ENCODE measurements at regions not wholly inside any gene's neighbourhood (a gene's known extent, or its start where the extent isn't known, plus 50 kb on each side); places are given as distances from the start of the nearest gene placed in this dataset.
"Not testable (repeated sequence)": the region's sequence is repeated elsewhere in the genome, so short reads cannot be mapped to it uniquely, and the experiment has no call there.

DNA sequence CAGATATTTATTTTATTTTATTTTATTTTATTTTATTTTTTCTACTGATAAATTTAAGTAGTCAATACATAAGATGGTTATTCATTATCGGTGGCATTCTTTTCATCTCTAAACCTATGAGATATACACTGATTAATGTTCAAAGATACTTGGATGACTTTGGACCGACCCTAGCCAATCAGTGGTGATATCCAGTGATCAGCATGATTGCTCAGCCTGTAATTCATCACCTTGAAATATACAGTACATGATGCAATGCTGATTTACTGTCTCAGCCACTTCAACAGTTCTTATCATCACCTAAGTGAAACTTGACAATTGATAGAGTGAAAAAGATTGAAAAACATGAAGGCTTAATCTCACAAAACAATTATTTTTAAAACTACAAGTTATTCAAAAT, 1651.0 kb downstream of the REEP3 start:
- 0 out of 2 replicates have a peak, but pooled peaks cover 4% of the 10 kb centered on the region for H3K4me1 ChIP-seq (ENCODE audit: control insufficient read depth, insufficient read depth, low read length)
- H3K27ac ChIP-seq (ENCODE audit: low read depth, low read length) = no peak overlapping the region
- H3K27me3 ChIP-seq (ENCODE audit: control insufficient read depth, insufficient read depth, low read length) = no peaks in the 10 kb centered on the region
- H3K9me3 ChIP-seq (ENCODE audit: control insufficient read depth, insufficient read depth, low read length) = no peaks in the 10 kb centered on the region
- no peak overlapping the region for H3K9ac ChIP-seq (ENCODE audit: low read depth, low read length)
- H3K4me3 ChIP-seq (ENCODE audit: low read depth, low read length) = no peak overlapping the region
- no peaks in the 10 kb centered on the region for H3K36me3 ChIP-seq (ENCODE audit: control insufficient read depth, insufficient read depth, low read length)

- Histone ChIP-seq H3K9me3 (ENCODE audit: control insufficient read depth, insufficient read depth, low read length) (no peaks in the 10 kb centered on the region), H3K4me3 (ENCODE audit: low read depth, low read length) (no peak overlapping the region), H3K27me3 (ENCODE audit: control insufficient read depth, insufficient read depth, low read length) (no peaks in the 10 kb centered on the region), H3K4me1 (ENCODE audit: control insufficient read depth, insufficient read depth, low read length) (no peaks in the 10 kb centered on the region), H3K9ac (ENCODE audit: low read depth, low read length) (no peak overlapping the region), H3K36me3 (ENCODE audit: control insufficient read depth, insufficient read depth, low read length) (no peaks in the 10 kb centered on the region), H3K27ac (ENCODE audit: low read depth, low read length) (no peak overlapping the region)
Observed at GRCh38 chr10:65176994-65177393, 1655.8 kb downstream of the REEP3 start.

GRCh38 chr10:65183236-65183635, 1662.0 kb downstream of the REEP3 start:
- Histone ChIP-seq H3K36me3 (ENCODE audit: control insufficient read depth, insufficient read depth, low read length) (no peaks in the 10 kb centered on the region), H3K27me3 (ENCODE audit: control insufficient read depth, insufficient read depth, low read length) (no peaks in the 10 kb centered on the region), H3K9me3 (ENCODE audit: control insufficient read depth, insufficient read depth, low read length) (no peaks in the 10 kb centered on the region), H3K4me1 (ENCODE audit: control insufficient read depth, insufficient read depth, low read length) (no peaks in the 10 kb centered on the region), H3K27ac (ENCODE audit: low read depth, low read length) (no peak overlapping the region), H3K9ac (ENCODE audit: low read depth, low read length) (no peak overlapping the region), H3K4me3 (ENCODE audit: low read depth, low read length) (no peak overlapping the region)

DNA sequence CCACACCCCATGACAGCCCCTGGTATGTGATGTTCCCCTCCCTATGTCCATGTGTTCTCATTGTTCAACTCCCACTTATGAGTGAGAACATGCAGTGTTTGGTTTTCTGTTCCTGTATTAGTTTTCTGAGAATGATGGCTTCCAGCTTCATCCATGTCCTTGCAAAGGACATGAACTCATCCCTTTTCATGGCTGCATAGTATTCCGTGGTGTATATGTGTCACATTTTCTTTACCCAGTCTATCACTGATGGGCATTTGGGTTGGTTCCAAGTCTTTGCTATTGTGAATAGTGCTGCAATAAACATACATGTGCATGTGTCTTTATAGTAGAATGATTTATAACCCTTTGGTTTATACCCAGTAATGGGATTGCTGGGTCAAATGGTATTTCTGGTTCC, 1665.5 kb downstream of the REEP3 start:
- H3K4me1 ChIP-seq (ENCODE audit: control insufficient read depth, insufficient read depth, low read length); H3K4me3 ChIP-seq (ENCODE audit: low read depth, low read length); H3K9me3 ChIP-seq (ENCODE audit: control insufficient read depth, insufficient read depth, low read length); H3K27me3 ChIP-seq (ENCODE audit: control insufficient read depth, insufficient read depth, low read length); H3K36me3 ChIP-seq (ENCODE audit: control insufficient read depth, insufficient read depth, low read length); H3K27ac ChIP-seq (ENCODE audit: low read depth, low read length); H3K9ac ChIP-seq (ENCODE audit: low read depth, low read length): not testable (repeated sequence)

DNA sequence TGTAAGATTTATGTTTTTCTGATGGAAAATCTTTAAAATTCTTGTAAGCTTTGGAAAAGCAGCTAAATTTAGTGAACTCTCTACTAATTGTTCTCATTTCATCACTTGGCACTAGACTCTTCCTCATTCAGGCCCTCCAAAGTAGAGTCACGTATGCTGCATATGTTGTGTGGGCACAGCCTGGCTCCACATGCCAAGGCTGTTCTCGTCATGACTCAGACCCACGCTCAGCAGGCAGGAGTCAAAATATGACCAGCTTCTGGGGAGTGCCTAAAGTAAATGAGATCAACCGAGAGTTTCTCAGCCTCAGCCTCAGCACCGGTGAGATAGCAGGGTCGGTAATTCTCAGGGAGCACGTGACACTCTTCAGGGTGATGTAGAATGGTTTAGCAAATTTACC, 1672.9 kb downstream of the REEP3 start:
- no peaks in the 10 kb centered on the region for H3K36me3 ChIP-seq (ENCODE audit: control insufficient read depth, insufficient read depth, low read length)
- H3K9ac ChIP-seq (ENCODE audit: low read depth, low read length) = no peak overlapping the region
- H3K27ac ChIP-seq (ENCODE audit: low read depth, low read length) = no peak overlapping the region
- no peaks in the 10 kb centered on the region for H3K4me1 ChIP-seq (ENCODE audit: control insufficient read depth, insufficient read depth, low read length)
- H3K9me3 ChIP-seq (ENCODE audit: control insufficient read depth, insufficient read depth, low read length) = no peaks in the 10 kb centered on the region
- no peaks in the 10 kb centered on the region for H3K27me3 ChIP-seq (ENCODE audit: control insufficient read depth, insufficient read depth, low read length)
- H3K4me3 ChIP-seq (ENCODE audit: low read depth, low read length) = no peak overlapping the region

GRCh38 chr10:65194555-65194954, 1673.4 kb downstream of the REEP3 start:
- Histone ChIP-seq H3K27me3 (ENCODE audit: control insufficient read depth, insufficient read depth, low read length) (no peaks in the 10 kb centered on the region), H3K4me3 (ENCODE audit: low read depth, low read length) (no peak overlapping the region), H3K36me3 (ENCODE audit: control insufficient read depth, insufficient read depth, low read length) (no peaks in the 10 kb centered on the region), H3K4me1 (ENCODE audit: control insufficient read depth, insufficient read depth, low read length) (no peaks in the 10 kb centered on the region), H3K9me3 (ENCODE audit: control insufficient read depth, insufficient read depth, low read length) (no peaks in the 10 kb centered on the region), H3K9ac (ENCODE audit: low read depth, low read length) (no peak overlapping the region), H3K27ac (ENCODE audit: low read depth, low read length) (no peak overlapping the region)

- no peaks in the 10 kb centered on the region for H3K9me3 ChIP-seq (ENCODE audit: control insufficient read depth, insufficient read depth, low read length)
- H3K27me3 ChIP-seq (ENCODE audit: control insufficient read depth, insufficient read depth, low read length) = no peaks in the 10 kb centered on the region
- no peak overlapping the region for H3K4me3 ChIP-seq (ENCODE audit: low read depth, low read length)
- H3K4me1 ChIP-seq (ENCODE audit: control insufficient read depth, insufficient read depth, low read length) = no peaks in the 10 kb centered on the region
- no peak overlapping the region for H3K9ac ChIP-seq (ENCODE audit: low read depth, low read length)
- no peak overlapping the region for H3K27ac ChIP-seq (ENCODE audit: low read depth, low read length)
- no peaks in the 10 kb centered on the region for H3K36me3 ChIP-seq (ENCODE audit: control insufficient read depth, insufficient read depth, low read length)
Observed at GRCh38 chr10:65196111-65196510, 1674.9 kb downstream of the REEP3 start.

DNA sequence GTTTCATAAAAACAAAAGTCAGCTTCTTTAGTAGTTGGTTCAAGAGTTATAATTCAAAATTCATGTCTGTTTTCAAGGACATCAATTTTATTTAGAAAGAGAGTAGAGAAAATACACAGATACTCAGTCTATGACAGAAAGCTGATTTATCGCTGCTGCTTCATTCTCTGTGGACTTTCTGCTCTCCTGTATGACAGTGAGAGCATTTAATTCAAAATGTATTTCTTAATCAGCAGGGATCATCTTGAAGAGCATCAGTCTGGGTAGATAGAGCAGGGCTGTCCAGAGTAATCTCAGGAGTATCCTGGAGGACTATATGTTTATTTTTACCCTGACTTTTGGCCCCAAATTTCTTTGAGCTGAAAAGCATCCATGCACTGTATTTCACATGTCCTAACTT, 1676.7 kb downstream of the REEP3 start:
- H3K27ac ChIP-seq (ENCODE audit: low read depth, low read length) = no peak overlapping the region

DNA sequence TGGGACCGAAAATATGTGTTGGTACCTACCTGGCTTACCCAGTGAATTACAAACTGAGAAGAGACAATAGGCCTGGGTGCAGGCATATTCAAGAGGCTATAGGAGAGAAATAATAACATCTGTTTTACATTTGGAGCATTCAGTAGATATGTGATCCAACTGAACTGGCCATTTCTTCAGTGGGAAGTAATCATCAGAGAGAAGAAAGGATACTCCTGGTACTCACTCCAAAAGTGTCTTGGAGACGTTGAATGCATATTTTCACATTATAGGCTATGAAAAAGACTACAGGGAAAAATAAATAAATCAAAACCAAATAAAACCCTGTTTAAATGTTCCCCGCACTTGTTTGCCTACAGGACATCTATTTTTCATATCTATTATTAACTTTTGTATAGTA, 1680.3 kb downstream of the REEP3 start:
- Histone ChIP-seq H3K9me3 (ENCODE audit: control insufficient read depth, insufficient read depth, low read length) (no peaks in the 10 kb centered on the region), H3K9ac (ENCODE audit: low read depth, low read length) (no peak overlapping the region), H3K4me1 (ENCODE audit: control insufficient read depth, insufficient read depth, low read length) (no peaks in the 10 kb centered on the region), H3K27ac (ENCODE audit: low read depth, low read length) (no peak overlapping the region), H3K27me3 (ENCODE audit: control insufficient read depth, insufficient read depth, low read length) (no peaks in the 10 kb centered on the region), H3K36me3 (ENCODE audit: control insufficient read depth, insufficient read depth, low read length) (no peaks in the 10 kb centered on the region), H3K4me3 (ENCODE audit: low read depth, low read length) (no peak overlapping the region)

More for the DNA sequence above, 1676.7 kb downstream of the REEP3 start:
- H3K4me1 ChIP-seq (ENCODE audit: control insufficient read depth, insufficient read depth, low read length) = no peaks in the 10 kb centered on the region
- no peaks in the 10 kb centered on the region for H3K27me3 ChIP-seq (ENCODE audit: control insufficient read depth, insufficient read depth, low read length)
- no peak overlapping the region for H3K4me3 ChIP-seq (ENCODE audit: low read depth, low read length)
- H3K9me3 ChIP-seq (ENCODE audit: control insufficient read depth, insufficient read depth, low read length) = no peaks in the 10 kb centered on the region
- no peak overlapping the region for H3K9ac ChIP-seq (ENCODE audit: low read depth, low read length)
- H3K36me3 ChIP-seq (ENCODE audit: control insufficient read depth, insufficient read depth, low read length) = no peaks in the 10 kb centered on the region

DNA sequence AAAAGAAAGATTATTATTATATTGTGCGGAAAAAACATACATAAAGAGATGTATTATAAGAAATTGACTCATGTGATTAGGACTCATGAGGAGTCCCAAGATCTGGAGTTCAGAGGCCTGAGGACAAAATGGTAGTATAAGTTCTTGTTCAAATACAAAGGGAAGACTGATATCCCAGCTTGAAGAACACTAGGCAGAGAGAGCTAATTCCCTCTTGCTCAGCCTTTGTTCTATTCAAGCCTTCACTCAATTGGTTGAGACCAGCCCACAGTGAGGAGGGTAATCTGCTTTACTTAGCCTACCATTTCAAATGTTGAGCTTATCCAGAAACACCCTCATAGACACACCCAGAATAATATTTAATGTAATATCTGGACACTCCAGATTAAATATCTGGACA, 1683.8 kb downstream of the REEP3 start:
- Histone ChIP-seq H3K27me3 (ENCODE audit: control insufficient read depth, insufficient read depth, low read length) (no peaks in the 10 kb centered on the region), H3K27ac (ENCODE audit: low read depth, low read length) (no peak overlapping the region), H3K36me3 (ENCODE audit: control insufficient read depth, insufficient read depth, low read length) (no peaks in the 10 kb centered on the region), H3K9me3 (ENCODE audit: control insufficient read depth, insufficient read depth, low read length) (no peaks in the 10 kb centered on the region), H3K4me1 (ENCODE audit: control insufficient read depth, insufficient read depth, low read length) (peaks cover 5% of the 10 kb centered on the region; the same call in 1 of the 2 replicates), H3K4me3 (ENCODE audit: low read depth, low read length) (no peak overlapping the region), H3K9ac (ENCODE audit: low read depth, low read length) (no peak overlapping the region)

- no peak overlapping the region for H3K4me3 ChIP-seq (ENCODE audit: low read depth, low read length)
- H3K4me1 ChIP-seq (ENCODE audit: control insufficient read depth, insufficient read depth, low read length) = peaks cover 3% of the 10 kb centered on the region; the same call in 1 of the 2 replicates
- no peaks in the 10 kb centered on the region for H3K27me3 ChIP-seq (ENCODE audit: control insufficient read depth, insufficient read depth, low read length)
- no peaks in the 10 kb centered on the region for H3K9me3 ChIP-seq (ENCODE audit: control insufficient read depth, insufficient read depth, low read length)
- no peak overlapping the region for H3K27ac ChIP-seq (ENCODE audit: low read depth, low read length)
- no peaks in the 10 kb centered on the region for H3K36me3 ChIP-seq (ENCODE audit: control insufficient read depth, insufficient read depth, low read length)
- no peak overlapping the region for H3K9ac ChIP-seq (ENCODE audit: low read depth, low read length)
Observed at GRCh38 chr10:65213170-65213569, 1692.0 kb downstream of the REEP3 start.

DNA sequence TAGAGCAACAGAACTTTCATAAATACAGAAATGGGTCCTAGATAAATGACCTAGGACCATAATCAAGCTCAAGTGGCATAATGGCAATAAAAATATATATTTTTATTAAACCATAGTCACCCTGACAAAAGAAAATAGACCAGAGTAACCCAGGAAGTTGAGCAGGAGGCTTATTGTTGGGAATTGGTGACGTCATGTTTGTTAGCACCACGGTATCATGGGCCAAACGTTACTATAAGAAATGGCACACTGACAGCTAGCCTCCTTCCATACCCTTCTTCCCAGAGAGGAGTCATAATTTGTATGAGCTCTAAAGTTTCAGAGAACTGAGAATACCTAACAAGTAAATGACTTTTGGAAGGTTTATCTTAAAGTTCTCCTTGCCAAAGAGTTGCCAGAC, 1698.2 kb downstream of the REEP3 start:
- Histone ChIP-seq H3K9me3 (ENCODE audit: control insufficient read depth, insufficient read depth, low read length) (no peaks in the 10 kb centered on the region), H3K9ac (ENCODE audit: low read depth, low read length) (no peak overlapping the region), H3K27ac (ENCODE audit: low read depth, low read length) (no peak overlapping the region), H3K4me1 (ENCODE audit: control insufficient read depth, insufficient read depth, low read length) (no peaks in the 10 kb centered on the region), H3K36me3 (ENCODE audit: control insufficient read depth, insufficient read depth, low read length) (no peaks in the 10 kb centered on the region), H3K27me3 (ENCODE audit: control insufficient read depth, insufficient read depth, low read length) (no peaks in the 10 kb centered on the region), H3K4me3 (ENCODE audit: low read depth, low read length) (no peak overlapping the region)
